DMS114 treated with DMSO at 0.1 percent for 48 hours (cell line): ENCODE measurements at regions not wholly inside any gene's neighbourhood (a gene's known extent, or its start where the extent isn't known, plus 50 kb on each side); places are given as distances from the start of the nearest gene placed in this dataset.
"Not testable (repeated sequence)": the region's sequence is repeated elsewhere in the genome, so short reads cannot be mapped to it uniquely, and the experiment has no call there.

Source experiments
- DNase-seq: peaks from one replicate; lab custom pipeline; 2025; ENCODE audit not compliant: unreplicated experiment; lab: John Stamatoyannopoulos, UW

GRCh38 chr13:50760751-50761150, 82.7 kb downstream of the DLEU7 start:
- no peak for DNase-seq

GRCh38 chr13:50761406-50761805, 82.1 kb downstream of the DLEU7 start:
- DNase-seq: no peak

GRCh38 chr13:50762969-50763567, 80.4 kb downstream of the DLEU7 start:
- DNase-seq: no peak

- DNase-seq: no peak
Measured at GRCh38 chr13:50766013-50766412, 77.5 kb downstream of the DLEU7 start.

GRCh38 chr13:50766695-50767094, 76.8 kb downstream of the DLEU7 start:
- DNase-seq: no peak

DNA sequence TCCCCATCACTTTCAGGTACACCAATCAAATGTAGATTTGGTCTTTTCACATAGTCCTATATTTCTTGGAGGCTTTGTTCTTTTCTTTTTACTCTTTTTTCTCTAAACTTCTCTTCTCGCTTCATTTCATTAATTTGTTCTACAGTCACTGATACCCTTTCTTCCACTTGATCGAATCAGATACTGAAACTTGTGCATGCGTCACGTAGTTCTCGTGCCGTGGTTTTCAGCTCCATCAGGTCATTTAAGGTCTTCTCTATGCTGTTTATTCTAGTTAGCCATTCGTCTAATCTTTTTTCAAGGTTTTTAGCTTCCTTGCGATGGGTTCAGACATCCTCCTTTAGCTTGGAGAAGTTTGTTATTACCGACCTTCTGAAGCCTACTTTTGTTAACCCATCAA, 70.6 kb downstream of the DLEU7 start:
- DNase-seq: not testable (repeated sequence)
